HepG2 (cell line): ENCODE measurements at regions not wholly inside any gene's neighbourhood (a gene's known extent, or its start where the extent isn't known, plus 50 kb on each side); places are given as distances from the start of the nearest gene placed in this dataset.
"Not testable (repeated sequence)": the region's sequence is repeated elsewhere in the genome, so short reads cannot be mapped to it uniquely, and the experiment has no call there.

Experiments used
- ATAC-seq: fragments of 200-7000 bp; cut with Tn5 transposase; 3 replicates; pipeline ENCODE4 v1.9.1; 2020; ENCODE audit warnings: mild to moderate bottlenecking, moderate library complexity
- BruUV-seq: library from RNA; stranded (reverse); fragments of 400-500 nt; replicated peaks from 2 replicates; lab custom pipeline; 2021; lab: Mats Ljungman, UMichigan
- CTCF ChIA-PET: fragments of 300-600 bp; formaldehyde crosslinking; extraction: SDS; loops from one replicate; lab custom pipeline; 2021; ENCODE audit warnings: low total read pairs, inconsistent platforms, low intra/inter-chr PET ratio; lab: Yijun Ruan, JAX
- POLR2A ChIA-PET: fragments of 350-600 bp; sonication (Branson Sonifier 250); formaldehyde crosslinking; loops from one replicate; lab custom pipeline; 2020; ENCODE audit warnings: antibody characterized with exemption, inconsistent platforms; lab: Yijun Ruan, JAX
- DNase-seq: peaks from one replicate; pipeline ENCODE4 v3.0.0-alpha.2; 2015; ENCODE audit warnings: low spot score
- FAIRE-seq: peaks from 3 replicates; lab custom pipeline; 2011; peaks lifted over from hg19 to GRCh38; lab: Jason Lieb, UNC
- H2AFZ ChIP-seq: one replicate; pipeline ENCODE4 v1.6.1; 2011; ENCODE audit warnings: low read length, inconsistent platforms
- H3K27ac ChIP-seq: fragments of 300-600 bp; 3 replicates; pipeline ENCODE4 v1.8.0; 2011; ENCODE audit warnings: mixed run types, mild to moderate bottlenecking, mixed read lengths, low read length, inconsistent platforms; ENCODE audit not compliant: insufficient read depth; ENCODE audit errors: extremely low read length
- H3K27me3 ChIP-seq, 2 experiments: fragments of 200-600 bp in 1 of 2; 2 replicates in 1 of 2; 3 replicates in 1 of 2; pipeline versions ENCODE4 v1.6.0 to v1.8.0; 2011; ENCODE audit warnings: low read length in 2 of 2, mild to moderate bottlenecking in 2 of 2, moderate library complexity in 2 of 2, inconsistent platforms in 1 of 2; ENCODE audit not compliant: insufficient read depth in 2 of 2, control insufficient read depth in 1 of 2
- H3K36me3 ChIP-seq, 2 experiments: fragments of 200-600 bp in 1 of 2; replicated peaks in 1 of 2; 2 replicates in 1 of 2; 3 replicates in 1 of 2; pipeline versions ENCODE4 v1.5.1 to v1.8.0; 2011; ENCODE audit warnings: low read length in 2 of 2, inconsistent platforms in 1 of 2; ENCODE audit not compliant: insufficient read depth in 2 of 2, control insufficient read depth in 1 of 2
- H3K4me1 ChIP-seq: 2 replicates; pipeline ENCODE4 v1.5.1; 2012; ENCODE audit warnings: low read length, inconsistent platforms; ENCODE audit not compliant: insufficient read depth
- H3K4me2 ChIP-seq: 2 replicates; pipeline ENCODE4 v1.6.0; 2011; ENCODE audit warnings: low read depth, low read length, inconsistent platforms
- H3K4me3 ChIP-seq, 3 experiments: fragments of 200-600 bp in 1 of 3; sonication (generic), shearing (Covaris generic) in 1 of 3; replicated peaks in 1 of 3; 2 replicates each; pipeline ENCODE4 v1.5.1; 2011 to 2016; ENCODE audit warnings: low read length in 3 of 3, inconsistent platforms in 2 of 3, low read depth in 2 of 3, mild to moderate bottlenecking in 2 of 3, control low read depth in 1 of 3, mixed read lengths in 1 of 3; ENCODE audit not compliant: insufficient read depth in 1 of 3
- H3K79me2 ChIP-seq: one replicate; pipeline ENCODE4 v1.6.1; 2011; ENCODE audit warnings: low read length, inconsistent platforms; ENCODE audit not compliant: insufficient read depth
- H3K9ac ChIP-seq: 2 replicates; pipeline ENCODE4 v1.6.0; 2011; ENCODE audit warnings: mild to moderate bottlenecking, low read depth, low read length, inconsistent platforms; ENCODE audit not compliant: insufficient read depth
- H3K9me3 ChIP-seq: 2 replicates; pipeline ENCODE4 v1.5.1; 2012; ENCODE audit warnings: mild to moderate bottlenecking, low read length
- H4K20me1 ChIP-seq: 2 replicates; pipeline ENCODE4 v1.6.0; 2011; ENCODE audit warnings: inconsistent platforms, mild to moderate bottlenecking, low read length, moderate library complexity; ENCODE audit not compliant: insufficient read depth
- MTA3 ChIP-seq: sonication (generic); formaldehyde crosslinking; IDR thresholded peaks from 2 replicates; pipeline ENCODE4 v1.4.0; 2020; ENCODE audit warnings: missing genetic modification reagents
- WGBS: methylation state at CpG from one replicate; pipeline ENCODE4 v1.1.6; 2017; ENCODE audit warnings: low lambda C conversion rate; 5-methylcytosine and 5-hydroxymethylcytosine counted together
- in situ Hi-C: cut with HindIII; loops from 2 replicates; pipeline ENCODE4 v1.10.0; 2017; ENCODE audit warnings: low pct_unique_long_range_greater_than_20kb; ENCODE audit not compliant: extremely low pct_ligation_motif_present
- intact Hi-C: fragments of 100-400 bp; cut with micrococcal nuclease; formaldehyde crosslinking; loops from one replicate; pipeline ENCODE4 v1.10.0; 2022; ENCODE audit not compliant: unreplicated experiment
- TF ChIP-seq, protein P1 (sequence below): sonication (generic); formaldehyde crosslinking; IDR thresholded peaks from 2 replicates; pipeline ENCODE4 v1.8.0; 2022; ENCODE audit warnings: missing genetic modification reagents, mild to moderate bottlenecking, inconsistent platforms, borderline replicate concordance

DNA sequence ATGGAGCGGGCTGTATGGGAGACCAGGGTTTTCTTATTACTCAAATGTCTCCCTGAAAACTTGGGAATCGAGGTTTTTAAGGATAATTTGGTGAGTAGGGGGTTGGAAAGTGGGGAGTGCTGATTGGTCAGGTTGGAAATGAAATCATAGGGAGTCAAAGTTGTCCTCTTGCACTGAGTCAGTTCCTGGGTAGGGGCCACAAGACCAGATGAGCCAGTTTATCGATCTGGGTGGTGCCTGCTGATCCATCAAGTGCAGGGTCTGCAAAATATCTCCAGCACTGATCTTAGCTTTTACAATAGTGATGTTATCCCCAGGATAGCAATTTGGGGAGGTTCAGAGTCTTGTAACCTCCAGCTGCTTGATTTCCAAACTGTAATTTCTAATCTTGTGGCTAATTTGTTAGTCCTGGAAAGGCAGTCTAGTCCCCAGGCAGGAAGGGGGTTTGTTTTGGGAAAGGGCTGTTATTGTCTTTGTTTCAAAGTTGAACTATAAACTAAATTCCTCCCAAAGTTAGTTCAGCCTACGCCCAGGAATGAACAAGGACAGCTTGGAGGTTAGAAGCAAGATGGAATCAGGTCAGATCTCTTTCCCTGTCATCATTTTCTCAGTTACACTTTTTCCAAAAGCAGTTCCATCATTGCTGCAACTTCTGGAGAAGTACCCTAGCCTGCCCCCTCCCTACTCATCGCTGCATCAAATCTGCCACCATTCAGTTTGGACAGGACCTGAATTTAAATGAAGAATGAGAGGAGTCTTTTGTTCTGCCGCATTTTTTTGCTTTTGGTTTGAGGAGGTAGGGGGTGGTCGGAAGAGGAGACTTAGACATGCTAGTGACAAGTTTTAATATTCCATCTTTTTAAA lies 236.4 kb upstream of the GALNT17 start:
- H3K4me1 ChIP-seq, POLR2A ChIA-PET, ATAC-seq, H3K36me3 ChIP-seq, DNase-seq, H3K27ac ChIP-seq, in situ Hi-C loops, H3K79me2 ChIP-seq, H3K4me2 ChIP-seq, H3K9ac ChIP-seq, CTCF ChIA-PET, intact Hi-C loops, H2AFZ ChIP-seq, H4K20me1 ChIP-seq, BruUV-seq, FAIRE-seq, H3K9me3 ChIP-seq, H3K27me3 ChIP-seq, H3K4me3 ChIP-seq: not testable (repeated sequence)
- WGBS: 2% methylated on average over 7 of the region's 7 CpGs

DNA sequence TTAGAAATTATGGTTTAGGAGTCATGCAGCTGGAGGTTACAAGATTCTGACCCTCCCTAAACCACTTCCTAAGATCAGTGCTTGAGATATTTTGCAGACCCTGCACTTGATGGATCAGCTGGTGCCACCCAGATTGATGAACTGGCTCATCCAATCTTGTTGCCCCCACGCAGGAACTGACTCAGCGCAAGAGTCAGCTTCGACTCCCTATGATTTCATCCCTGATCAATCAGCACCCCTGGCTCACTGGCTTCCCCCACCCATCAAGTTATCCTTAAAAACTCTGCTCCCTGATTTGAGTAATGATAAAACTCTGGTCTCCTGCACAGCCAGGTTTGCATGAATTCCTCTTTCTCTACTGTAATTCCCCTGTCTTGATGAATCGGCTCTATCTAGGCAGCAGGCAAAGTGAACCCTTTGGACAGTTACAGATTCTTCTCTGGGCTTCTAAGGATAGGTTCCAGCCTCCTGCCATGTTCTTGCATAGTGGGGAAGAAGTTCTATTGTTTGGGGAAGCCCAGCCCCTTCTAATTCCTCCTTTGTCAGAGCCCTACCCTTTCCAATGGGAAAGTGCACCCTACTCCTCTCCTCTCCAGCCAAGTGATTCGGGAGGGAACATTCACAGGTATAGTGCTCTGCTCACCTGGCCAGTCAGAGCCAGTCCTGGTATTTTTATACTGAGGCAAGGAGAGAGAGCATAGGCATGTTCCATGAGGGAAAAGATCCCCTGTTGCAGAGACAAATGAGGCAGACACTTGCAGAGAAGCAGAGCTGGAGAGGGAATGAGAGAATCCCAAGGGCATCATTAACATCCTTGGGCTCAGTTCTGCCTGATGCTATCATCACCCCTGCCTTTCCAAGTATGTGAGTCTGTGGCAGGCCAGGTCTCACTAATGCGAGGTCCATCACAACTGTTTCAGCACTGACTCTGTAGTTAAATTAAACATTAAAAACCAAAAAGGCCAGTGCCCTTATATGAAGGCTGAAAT lies 224.4 kb upstream of the GALNT17 start:
- POLR2A ChIA-PET: no interaction called here
- in situ Hi-C loops: no loop called here
- no peak for FAIRE-seq

More for the DNA sequence above, 224.4 kb upstream of the GALNT17 start:
- H3K9ac ChIP-seq: no peak overlapping the region
- H4K20me1 ChIP-seq: no peaks in the 10 kb centered on the region
- H3K9me3 ChIP-seq: no peaks in the 10 kb centered on the region; the same call in 1 of the 2 replicates
- CTCF ChIA-PET: no interaction called here
- intact Hi-C loops: no loop called here
- no peaks in the 10 kb centered on the region for H3K4me1 ChIP-seq
- no peaks in the 10 kb centered on the region for H3K36me3 ChIP-seq
- no peak overlapping the region for H3K4me2 ChIP-seq
- no peak overlapping the region for H3K4me3 ChIP-seq
- no peaks in the 10 kb centered on the region for H3K79me2 ChIP-seq
- BruUV-seq: no TSS peak
- DNase-seq: no peak
- TF ChIP-seq MTA3 (CRISPR knock-in tag): no peak
- TF ChIP-seq, protein P1, sequence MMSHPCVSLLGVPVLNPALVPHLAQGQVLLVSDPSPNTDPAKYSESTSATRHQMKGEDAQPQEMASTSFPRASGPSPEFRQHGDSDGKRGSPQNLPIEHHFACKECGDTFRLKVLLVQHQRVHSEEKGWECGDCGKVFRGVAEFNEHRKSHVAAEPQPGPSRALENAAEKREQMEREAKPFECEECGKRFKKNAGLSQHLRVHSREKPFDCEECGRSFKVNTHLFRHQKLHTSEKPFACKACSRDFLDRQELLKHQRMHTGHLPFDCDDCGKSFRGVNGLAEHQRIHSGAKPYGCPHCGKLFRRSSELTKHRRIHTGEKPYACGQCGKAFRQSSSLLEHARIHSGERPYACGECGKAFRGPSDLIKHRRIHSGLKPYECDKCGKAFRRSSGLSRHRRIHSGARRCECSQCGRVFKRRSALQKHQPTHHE: no peak
- no peak for ATAC-seq
- H3K27ac ChIP-seq: no peak overlapping the region
- WGBS: 24% methylated on average over 6 of the region's 6 CpGs
- no peaks in the 10 kb centered on the region for H3K27me3 ChIP-seq
- H2AFZ ChIP-seq: no peak overlapping the region
